GM19025 (cell line): ENCODE measurements at regions not wholly inside any gene's neighbourhood (a gene's known extent, or its start where the extent isn't known, plus 50 kb on each side); places are given as distances from the start of the nearest gene placed in this dataset.
A peak's percentile ranks its signal among the peaks of the same experiment; 100 is the strongest.

Experiments used
- ATAC-seq: cut with Tn5 transposase; IDR thresholded peaks from one replicate; pipeline ENCODE4 v1.9.1; 2021; ENCODE audit warnings: mild to moderate bottlenecking, low read depth, moderate library complexity; ENCODE audit not compliant: unreplicated experiment

- no peak for ATAC-seq
Observed at GRCh38 chr11:27216270-27217149, 146.5 kb downstream of the CCDC34 start.

- ATAC-seq, result no peak
Observed at GRCh38 chr11:27215471-27216269, 147.3 kb downstream of the CCDC34 start.

GRCh38 chr11:27214713-27215112, 148.3 kb downstream of the CCDC34 start:
- no peak for ATAC-seq

- ATAC-seq, result peak; percentile 39
Observed at GRCh38 chr11:27213232-27213660, 149.8 kb downstream of the CCDC34 start.

- ATAC-seq, result peak; percentile 44
Observed at GRCh38 chr11:27212248-27212780, 150.7 kb downstream of the CCDC34 start.

GRCh38 chr11:27211370-27212127, 151.5 kb downstream of the CCDC34 start:
- no peak for ATAC-seq

- ATAC-seq, result no peak
Observed at GRCh38 chr11:27210531-27210930, 152.5 kb downstream of the CCDC34 start.

- peak; percentile 40 for ATAC-seq
Observed at GRCh38 chr11:27209562-27210005, 153.4 kb downstream of the CCDC34 start.

GRCh38 chr11:27208846-27209245, 154.2 kb downstream of the CCDC34 start:
- no peak for ATAC-seq

GRCh38 chr11:27207025-27207650, 155.9 kb downstream of the CCDC34 start:
- ATAC-seq, result no peak

GRCh38 chr11:27205779-27206570, 157.0 kb downstream of the CCDC34 start:
- ATAC-seq, result no peak

- ATAC-seq, result no peak
Observed at GRCh38 chr11:27205250-27205649, 157.8 kb downstream of the CCDC34 start.

- ATAC-seq, result peak; percentile 54
Observed at GRCh38 chr11:27204529-27204928, 158.5 kb downstream of the CCDC34 start.

- ATAC-seq, result no peak
Observed at GRCh38 chr11:27203077-27203647, 159.9 kb downstream of the CCDC34 start.

GRCh38 chr11:27201454-27202302, 161.1 kb downstream of the BBOX1 start:
- ATAC-seq, result no peak

GRCh38 chr11:27200779-27201453, 160.3 kb downstream of the BBOX1 start:
- ATAC-seq, result no peak

GRCh38 chr11:27196203-27196897, 155.7 kb downstream of the BBOX1 start:
- ATAC-seq, result no peak
